ENCODE measurements at regions not wholly inside any gene's neighbourhood (a gene's known extent, or its start where the extent isn't known, plus 50 kb on each side); places are given as distances from the start of the nearest gene placed in this dataset.

GRCh38 chr1:11400567-11400966 lies 78.4 kb upstream of the DISP3 start:
- no peak for TF ChIP-seq CTCF (IDR thresholded peaks at IDR 0.05 in 4 of 5, conservative IDR thresholded peaks at IDR 0.05 in 1 of 5)
- TF ChIP-seq POLR2A (IDR thresholded peaks at IDR 0.05) = no peak
